ENCODE measurements at regions not wholly inside any gene's neighbourhood (a gene's known extent, or its start where the extent isn't known, plus 50 kb on each side); places are given as distances from the start of the nearest gene placed in this dataset.

GRCh38 chr4:4721636-4722035 lies 137.8 kb upstream of the MSX1 start:
- TF ChIP-seq MXI1 (IDR thresholded peaks at IDR 0.05; ENCODE audit: low read depth, low read length) (no peak), JUND (IDR thresholded peaks at IDR 0.05) (no peak)
- no peak overlapping the region for H3K9ac ChIP-seq
- 59% methylated on average over 5 of the region's 5 CpGs for WGBS (ENCODE audit: low lambda C conversion rate)

GRCh38 chr4:4720646-4721045 lies 138.8 kb upstream of the MSX1 start:
- Histone ChIP-seq H3K36me3 (replicated peaks in 1 of 2; ENCODE audit: control insufficient read depth in 1 of 2, insufficient read depth in 2 of 2, low read length in 1 of 2) (no peaks in the 10 kb centered on the region), H3K79me2 (ENCODE audit: insufficient read depth) (no peaks in the 10 kb centered on the region), H3K4me1 (ENCODE audit: control insufficient read depth in 1 of 2, insufficient read depth in 2 of 2, low read depth in 1 of 2, low read length in 1 of 2) (peaks cover 0 to 2% of the 10 kb centered on the region in 2 experiments; a peak in 1 of 4 replicates), H3K9me2 (no peaks in the 10 kb centered on the region), H3K4me2 (no peak overlapping the region), H4K20me1 (ENCODE audit: insufficient read depth) (no peaks in the 10 kb centered on the region), H2AFZ (ENCODE audit: low read depth) (no peak overlapping the region), H3F3A (replicated peaks; ENCODE audit: insufficient read depth) (no peaks in the 10 kb centered on the region), H3K9ac (no peak overlapping the region), H3K27me3 (ENCODE audit: insufficient read depth) (no peaks in the 10 kb centered on the region), H3K4me3 (ENCODE audit: low read depth in 2 of 2, low read length in 1 of 2) (no peak overlapping the region), H3K27ac (ENCODE audit: low read depth in 2 of 2, low read length in 1 of 2) (no peak overlapping the region), H3K9me3 (no peaks in the 10 kb centered on the region)
- no peak for DNase-seq
- WGBS (ENCODE audit: low lambda C conversion rate), result 71% methylated on average over 6 of the region's 6 CpGs
- POLR2A ChIA-PET, result no interaction called here
- TF ChIP-seq RAD21 (IDR thresholded peaks at IDR 0.05; ENCODE audit: low read length), result no peak
- TF ChIP-seq NRF1 (IDR thresholded peaks at IDR 0.05; ENCODE audit: low read depth, low read length), result no peak
- no peak for TF ChIP-seq FOXJ3 (CRISPR knock-in tag; IDR thresholded peaks at IDR 0.05)
- TF ChIP-seq USF1 (IDR thresholded peaks at IDR 0.05; ENCODE audit: borderline replicate concordance, low read depth), result no peak
- TF ChIP-seq MAX (IDR thresholded peaks at IDR 0.05; ENCODE audit: low read depth), result no peak
- no peak for TF ChIP-seq FOSL2 (IDR thresholded peaks at IDR 0.05; ENCODE audit: borderline replicate concordance, low read depth)
- TF ChIP-seq USF2 (IDR thresholded peaks at IDR 0.05; ENCODE audit: borderline replicate concordance, low read depth, low read length), result no peak
- no peak for TF ChIP-seq IRF3 (IDR thresholded peaks at IDR 0.05; ENCODE audit: low read depth, low read length)
- no peak for TF ChIP-seq NFIC (IDR thresholded peaks at IDR 0.05; ENCODE audit: borderline replicate concordance)
- no peak for TF ChIP-seq CTCF (IDR thresholded peaks at IDR 0.05)
- TF ChIP-seq GABPA (IDR thresholded peaks at IDR 0.05; ENCODE audit: low read depth), result no peak
- TF ChIP-seq POLR2AphosphoS5 (IDR thresholded peaks at IDR 0.05; ENCODE audit: low read depth, low read length), result no peak
- no peak for TF ChIP-seq EP300 (IDR thresholded peaks at IDR 0.05; ENCODE audit: borderline replicate concordance in 1 of 2, low read depth in 1 of 2, low read length in 1 of 2)
- no peak for TF ChIP-seq SIN3A (IDR thresholded peaks at IDR 0.05; ENCODE audit: borderline replicate concordance, low read depth, low read length)
- TF ChIP-seq JUND (IDR thresholded peaks at IDR 0.05), result no peak
- CTCF ChIA-PET, result interaction anchor here (0.9 to 2.2 kb wide), 3 partner anchors 9 to 43 kb away, joined by 3 to 8 read pairs (median 3); no protein-coding TSS in a partner anchor

More at GRCh38 chr4:4721636-4722035, 137.8 kb upstream of the MSX1 start:
- Histone ChIP-seq H3K4me1 (ENCODE audit: control insufficient read depth in 1 of 2, insufficient read depth in 2 of 2, low read depth in 1 of 2, low read length in 1 of 2) (peaks cover 0 to 2% of the 10 kb centered on the region in 2 experiments; a peak in 1 of 4 replicates), H3K36me3 (replicated peaks in 1 of 2; ENCODE audit: control insufficient read depth in 1 of 2, insufficient read depth in 2 of 2, low read length in 1 of 2) (no peaks in the 10 kb centered on the region), H3K4me2 (no peak overlapping the region), H3F3A (replicated peaks; ENCODE audit: insufficient read depth) (no peaks in the 10 kb centered on the region), H3K4me3 (ENCODE audit: low read depth in 2 of 2, low read length in 1 of 2) (no peak overlapping the region), H3K9me2 (no peaks in the 10 kb centered on the region), H3K27me3 (ENCODE audit: insufficient read depth) (no peaks in the 10 kb centered on the region), H3K27ac (ENCODE audit: low read depth in 2 of 2, low read length in 1 of 2) (no peak overlapping the region), H3K9me3 (no peaks in the 10 kb centered on the region; the same call in 1 of the 2 replicates), H2AFZ (ENCODE audit: low read depth) (no peak overlapping the region), H4K20me1 (ENCODE audit: insufficient read depth) (no peaks in the 10 kb centered on the region), H3K79me2 (ENCODE audit: insufficient read depth) (no peaks in the 10 kb centered on the region)
- CTCF ChIA-PET, result interaction anchor here (0.9 to 2.2 kb wide), 2 partner anchors 8 to 53 kb away, joined by 3 to 8 read pairs; no protein-coding TSS in a partner anchor
- DNase-seq, result no peak
- POLR2A ChIA-PET, result no interaction called here

Data from SK-N-SH (cell line).